GM18511 (cell line): ENCODE measurements at regions not wholly inside any gene's neighbourhood (a gene's known extent, or its start where the extent isn't known, plus 50 kb on each side); places are given as distances from the start of the nearest gene placed in this dataset.

Source experiments
- ATAC-seq: cut with Tn5 transposase; IDR thresholded peaks from one replicate; pipeline ENCODE4 v1.9.1; 2021; ENCODE audit warnings: mild to moderate bottlenecking, moderate library complexity; ENCODE audit not compliant: unreplicated experiment

- no peak for ATAC-seq
Observed at GRCh38 chr3:157815739-157816138, 290.5 kb downstream of the SHOX2 start.

GRCh38 chr3:157810924-157811718, 295.1 kb downstream of the SHOX2 start:
- no peak for ATAC-seq

DNA sequence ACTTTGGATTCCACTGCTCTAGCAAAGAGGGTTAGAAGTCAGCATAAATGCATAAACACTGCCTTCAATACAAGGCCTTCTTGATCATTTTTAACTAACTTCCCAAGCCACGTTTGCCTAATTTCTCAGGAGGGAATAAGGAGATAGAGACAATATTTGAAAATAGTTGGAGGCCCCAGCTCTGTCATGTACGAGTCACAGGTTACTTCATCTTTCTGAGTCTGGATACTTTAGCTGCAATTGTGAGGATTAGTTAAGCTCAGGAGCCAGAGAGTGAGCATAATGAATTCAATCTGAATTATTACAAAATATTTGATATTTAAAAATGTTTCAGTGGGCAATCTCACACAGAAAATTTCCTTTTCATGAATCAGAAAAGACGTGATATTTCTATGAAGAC, 298.9 kb downstream of the SHOX2 start:
- ATAC-seq: no peak

GRCh38 chr3:157805538-157805937, 300.7 kb downstream of the SHOX2 start:
- no peak for ATAC-seq

- no peak for ATAC-seq
Observed at GRCh38 chr3:157794771-157795170, 291.6 kb upstream of the VEPH1 start.

DNA sequence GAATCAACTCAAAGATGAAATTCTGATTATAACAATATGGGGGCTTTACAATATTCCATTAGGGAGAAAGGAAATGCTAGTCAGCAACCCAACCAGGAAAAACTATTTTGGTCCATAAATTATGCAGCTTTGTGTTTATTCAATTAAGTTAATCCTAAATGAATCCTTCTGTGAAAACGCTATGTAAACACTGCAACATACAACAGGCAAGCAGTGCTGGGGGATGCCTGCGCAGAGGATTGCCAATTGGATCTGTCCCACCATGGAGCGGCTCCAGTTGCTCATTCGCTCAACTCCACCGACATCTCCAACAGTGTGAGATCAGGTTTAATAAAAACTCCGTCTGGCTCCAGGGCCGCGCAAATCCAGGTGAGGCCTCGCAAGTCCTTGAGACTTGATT, 290.5 kb upstream of the VEPH1 start:
- no peak for ATAC-seq

GRCh38 chr3:157789162-157789561, 285.9 kb upstream of the VEPH1 start:
- no peak for ATAC-seq

DNA sequence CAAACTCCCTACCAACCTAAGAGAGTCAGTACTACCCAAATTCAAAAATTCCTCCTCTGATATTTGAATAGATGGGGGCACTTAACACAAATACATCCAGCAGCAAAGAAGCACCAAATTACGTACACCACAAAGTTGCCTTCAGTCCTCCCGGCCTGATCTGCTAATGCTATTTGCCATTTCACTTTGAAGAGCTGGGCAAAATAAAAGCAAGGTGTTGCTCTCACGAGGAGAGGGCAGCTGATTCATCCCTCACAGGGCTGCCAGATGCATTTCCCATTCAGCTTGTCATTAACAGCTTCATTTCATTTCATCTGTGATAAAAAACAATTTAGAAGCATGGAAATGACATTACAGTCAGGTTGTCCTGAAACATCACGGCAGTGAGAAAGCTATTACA, 283.4 kb upstream of the VEPH1 start:
- ATAC-seq: no peak

- ATAC-seq: no peak
Observed at GRCh38 chr3:157786211-157786610, 283.0 kb upstream of the VEPH1 start.

DNA sequence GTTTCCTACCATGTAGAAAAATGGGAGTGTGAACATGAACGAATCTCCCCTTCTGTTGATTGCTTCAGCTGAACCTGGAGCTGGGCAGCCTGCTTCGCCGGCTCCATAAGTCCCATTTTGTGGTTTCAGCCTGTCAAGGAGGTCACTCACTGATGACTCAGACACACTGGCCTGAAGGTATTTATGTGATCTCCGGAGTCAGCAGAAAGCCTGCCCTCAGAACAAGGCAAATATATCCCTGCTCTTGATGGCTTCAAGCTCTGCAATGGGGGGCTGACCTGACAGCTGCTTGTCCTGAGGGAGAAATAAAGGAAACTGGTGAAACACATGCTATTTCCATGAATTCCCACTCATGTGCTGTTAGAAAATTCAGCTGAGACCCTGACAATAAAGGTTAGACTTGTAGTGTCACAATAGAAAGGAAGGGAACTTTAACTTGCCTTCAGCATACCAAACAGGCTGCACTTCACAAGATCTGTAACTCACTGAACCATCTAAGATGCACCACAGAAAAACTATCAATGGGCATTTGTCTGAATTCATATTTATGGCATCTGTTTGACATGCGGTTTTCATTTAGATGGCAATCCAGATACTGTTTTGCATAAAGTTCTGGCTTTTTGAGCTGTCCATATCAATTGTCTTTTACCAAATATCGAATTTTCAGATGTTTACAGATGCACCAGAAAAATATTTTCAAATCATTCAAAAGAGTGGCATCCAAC, 282.0 kb upstream of the VEPH1 start:
- ATAC-seq: no peak

- no peak for ATAC-seq
Observed at GRCh38 chr3:157782236-157782635, 279.0 kb upstream of the VEPH1 start.

- ATAC-seq: no peak
Observed at GRCh38 chr3:157776861-157777260, 273.6 kb upstream of the VEPH1 start.

GRCh38 chr3:157775446-157775845, 272.2 kb upstream of the VEPH1 start:
- ATAC-seq: no peak

DNA sequence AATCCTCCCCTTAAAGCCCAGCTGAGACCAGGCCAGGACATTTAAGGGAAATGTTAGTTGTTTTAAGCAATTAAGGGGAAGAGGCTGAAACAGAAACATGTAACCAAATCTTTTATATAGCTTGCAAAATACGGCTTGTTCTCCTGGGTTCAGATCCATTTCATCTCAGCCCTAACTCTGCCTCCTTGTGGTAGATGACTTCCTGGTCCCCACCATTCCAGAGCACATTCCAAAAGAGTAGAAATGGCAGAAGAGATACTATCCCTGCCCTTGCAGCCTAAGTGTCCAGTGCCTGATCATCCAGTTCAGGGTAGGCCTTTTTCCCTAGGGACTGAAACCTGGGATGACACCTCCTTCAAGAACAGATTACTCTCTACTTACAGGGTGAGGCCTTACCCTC, 266.2 kb upstream of the VEPH1 start:
- no peak for ATAC-seq

DNA sequence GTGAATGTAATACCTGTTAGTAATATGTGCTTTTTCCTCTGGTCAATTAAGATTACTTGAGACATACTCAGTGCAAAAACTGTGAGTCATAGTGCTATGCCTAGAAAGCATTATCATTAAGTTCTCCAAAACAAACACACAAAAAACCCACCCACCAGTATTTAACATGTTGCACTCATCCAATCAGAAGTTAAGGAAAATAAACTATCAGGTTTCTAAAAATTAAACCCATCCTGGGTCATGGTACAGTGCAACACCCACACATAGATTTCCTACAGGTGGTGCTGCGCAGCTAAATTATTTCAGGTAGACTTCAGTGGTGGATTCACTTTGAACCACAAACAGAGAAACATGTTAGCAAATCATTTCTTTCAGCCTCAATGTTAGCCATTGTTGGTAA, 264.4 kb upstream of the VEPH1 start:
- no peak for ATAC-seq

- no peak for ATAC-seq
Observed at GRCh38 chr3:157763644-157764043, 260.4 kb upstream of the VEPH1 start.

DNA sequence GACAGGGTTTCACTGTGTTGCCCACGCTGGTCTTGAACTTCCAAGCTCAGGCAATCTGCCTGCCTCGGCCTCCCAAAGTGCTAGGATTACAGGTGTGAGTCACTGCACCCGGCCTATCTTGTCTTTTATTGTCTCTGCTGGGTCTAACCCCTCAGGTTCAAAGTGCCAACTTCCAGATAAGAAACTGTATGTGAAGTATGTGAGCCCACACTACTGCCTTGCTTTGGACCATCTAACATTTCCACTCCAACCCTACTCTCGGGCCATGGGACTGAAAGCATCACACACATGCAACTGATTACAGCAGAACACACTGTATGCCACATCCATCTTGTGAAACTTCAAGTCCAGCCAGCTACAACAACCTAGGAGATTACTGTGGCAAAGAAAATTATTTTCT, 256.1 kb upstream of the VEPH1 start:
- no peak for ATAC-seq

DNA sequence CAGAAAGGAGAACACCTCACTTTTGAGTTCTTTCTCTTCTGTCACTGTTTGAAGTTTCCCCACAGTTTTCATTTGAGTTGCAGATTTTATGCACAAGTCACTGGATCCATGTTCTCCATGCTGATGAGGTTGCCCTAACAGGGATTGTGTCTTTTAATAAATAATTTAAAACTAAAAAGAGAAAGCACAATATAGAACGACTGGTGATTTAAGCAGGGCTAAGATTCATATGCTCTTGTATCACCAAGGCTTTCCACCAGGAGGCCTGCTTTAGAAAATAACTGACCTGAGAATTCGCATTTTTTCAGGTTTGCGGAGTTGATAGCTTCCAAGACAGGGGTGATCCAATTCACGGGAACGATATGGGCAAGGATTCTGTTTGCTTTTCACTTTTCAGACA, 252.0 kb upstream of the VEPH1 start:
- no peak for ATAC-seq

DNA sequence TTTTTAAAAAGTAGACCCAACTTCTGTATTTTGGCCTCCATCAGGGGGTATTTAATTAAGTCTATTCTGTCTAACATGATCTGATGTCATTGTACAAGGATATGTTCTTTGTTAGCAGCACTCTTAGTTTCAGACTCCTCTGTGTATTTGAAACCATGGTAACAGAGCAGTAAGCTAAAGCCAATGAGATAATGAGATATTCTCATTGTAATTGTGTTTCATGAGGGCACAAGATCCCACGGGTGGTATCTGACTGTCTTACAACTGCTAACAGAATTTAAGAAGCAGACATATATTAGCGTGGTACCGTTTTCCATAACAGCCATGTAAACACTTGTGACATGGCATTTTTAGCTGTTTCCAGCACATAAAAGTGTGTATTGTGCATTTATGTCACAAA, 251.2 kb upstream of the VEPH1 start:
- no peak for ATAC-seq

DNA sequence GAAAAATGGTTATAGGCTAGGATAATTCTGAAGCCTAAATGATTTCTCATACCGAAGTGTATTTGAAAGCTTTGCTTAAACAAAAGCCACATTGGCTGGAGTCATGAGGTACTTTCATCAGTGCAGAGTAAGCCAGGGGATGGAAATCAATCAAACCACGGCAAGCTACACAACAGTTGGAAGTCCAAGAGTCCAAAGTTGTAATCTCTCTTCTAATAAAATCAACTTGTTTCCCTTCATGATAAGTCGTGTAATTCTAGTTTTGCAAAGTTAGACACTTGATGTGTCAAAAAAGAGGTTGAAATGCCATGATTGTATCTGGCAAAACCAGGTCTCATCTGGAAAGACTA, 250.5 kb upstream of the VEPH1 start:
- ATAC-seq: no peak

- no peak for ATAC-seq
Observed at GRCh38 chr3:157752956-157753786, 250.0 kb upstream of the VEPH1 start.

DNA sequence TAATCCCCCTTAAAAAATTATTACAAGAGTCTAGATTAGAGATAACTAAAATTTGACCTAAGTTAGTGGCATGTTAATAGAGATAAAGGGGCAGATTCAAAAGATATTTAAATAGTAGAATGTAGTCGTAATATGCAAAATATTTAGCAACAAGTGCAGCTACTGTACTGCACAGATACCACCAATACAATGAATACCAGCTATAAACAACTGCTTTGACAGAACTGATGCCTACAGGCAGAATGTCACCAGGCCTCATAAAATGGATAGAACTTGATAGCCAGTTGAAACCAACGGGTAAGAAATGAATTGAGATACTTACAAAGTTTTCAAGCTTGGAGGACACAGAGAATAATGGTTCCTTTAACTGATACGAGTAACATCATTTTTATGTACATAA, 249.3 kb upstream of the VEPH1 start:
- no peak for ATAC-seq
